Adrenal gland (tissue), 9 donors: ENCODE measurements at regions not wholly inside any gene's neighbourhood (a gene's known extent, or its start where the extent isn't known, plus 50 kb on each side); places are given as distances from the start of the nearest gene placed in this dataset.

Experiments used
- DNase-seq, 7 donors: peaks; one replicate each; pipeline ENCODE4 v3.0.0-alpha.2; 2019 to 2020
- H3K27ac ChIP-seq, 5 donors: fragments of 200-600 bp; sonication (generic) in 4 of 5; 1 replicate in 3 of 5; 2 replicates in 2 of 5; pipeline versions ENCODE4 v1.5.1 to v1.8.0; 2016 to 2020; ENCODE audit warnings: mild to moderate bottlenecking in 1 of 5
- H3K27me3 ChIP-seq: fragments of 200-600 bp; 2 replicates; pipeline ENCODE4 v1.8.0; 2021
- H3K36me3 ChIP-seq, 2 donors: fragments of 200-600 bp; replicated peaks in 1 of 2; 1 replicate in 1 of 2; 2 replicates in 1 of 2; pipeline versions ENCODE4 v1.5.1 to v1.8.0; 2018 to 2022
- H3K4me1 ChIP-seq, 2 donors: fragments of 200-600 bp; replicated peaks in 1 of 2; 1 replicate in 1 of 2; 2 replicates in 1 of 2; pipeline versions ENCODE4 v1.5.1 to v1.8.0; 2018 to 2021
- H3K4me3 ChIP-seq, 4 donors: fragments of 200-600 bp; sonication (generic) in 3 of 4; one replicate each; pipeline ENCODE4 v1.5.1; 2016 to 2018
- H3K9me3 ChIP-seq, 3 donors: fragments of 200-600 bp; sonication (generic) in 1 of 3; replicated peaks in 1 of 3; 1 replicate in 2 of 3; 2 replicates in 1 of 3; pipeline versions ENCODE4 v1.5.1 to v1.8.0; 2016 to 2021
- CTCF ChIP-seq, 6 experiments: fragments of 450-650 bp in 4 of 6; fragments of 200-600 bp in 2 of 6; sonication (generic) in 1 of 6; IDR thresholded peaks; 1 replicate in 5 of 6; 2 replicates in 1 of 6; pipeline versions ENCODE4 v1.5.1 to v1.8.0; 2016 to 2021; ENCODE audit warnings: antibody characterized with exemption in 6 of 6, mild to moderate bottlenecking in 2 of 6, moderate library complexity in 1 of 6
- POLR2A ChIP-seq, 2 donors: fragments of 450-650 bp; IDR thresholded peaks; one replicate each; pipeline ENCODE4 v1.6.1; 2017; ENCODE audit warnings: antibody characterized with exemption in 2 of 2, mild to moderate bottlenecking in 2 of 2, moderate library complexity in 1 of 2
- WGBS, 4 donors: extraction: QIAGEN DNeasy Blood & Tissue Kit in 2 of 4; methylation state at CpG; one replicate each; pipeline versions ENCODE4 v1.1.5 to v1.1.7; 2013 to 2017; 5-methylcytosine and 5-hydroxymethylcytosine counted together
- intact Hi-C, 2 donors: fragments of 100-400 bp; cut with DNase I; formaldehyde crosslinking; loops; one replicate each; pipeline versions ENCODE4 v1.14.1 to v1.15.0; 2022 to 2023
- donor health status: healthy with polysubstance abuse.
- donor health status: Bipolar disorder and iron deficiency.
- donor health status: DM: yes; HTN: yes; CAD: no.
- donor health status: DM: no; HTN: no; CAD: no.
- donor health status: DM: no; HTN: no; CAD: no.

GRCh38 chr2:180516232-180516631 is 464.2 kb upstream of the UBE2E3 start:
- intact Hi-C loops = no loop called here
- TF ChIP-seq CTCF (IDR thresholded peaks at IDR 0.05) (no peak), POLR2A (IDR thresholded peaks at IDR 0.05) (no peak)
- H3K9me3 ChIP-seq = no peaks in the 10 kb centered on the region
- no peak overlapping the region for H3K27ac ChIP-seq
- H3K36me3 ChIP-seq = no peaks in the 10 kb centered on the region
- no peaks in the 10 kb centered on the region for H3K27me3 ChIP-seq
- H3K4me3 ChIP-seq = no peak overlapping the region
- H3K4me1 ChIP-seq = no peaks in the 10 kb centered on the region
- 60 to 78% (median 65%) methylated on average over 2 of the region's 2 CpGs for WGBS, 4 donors
- no peak for DNase-seq

DNA sequence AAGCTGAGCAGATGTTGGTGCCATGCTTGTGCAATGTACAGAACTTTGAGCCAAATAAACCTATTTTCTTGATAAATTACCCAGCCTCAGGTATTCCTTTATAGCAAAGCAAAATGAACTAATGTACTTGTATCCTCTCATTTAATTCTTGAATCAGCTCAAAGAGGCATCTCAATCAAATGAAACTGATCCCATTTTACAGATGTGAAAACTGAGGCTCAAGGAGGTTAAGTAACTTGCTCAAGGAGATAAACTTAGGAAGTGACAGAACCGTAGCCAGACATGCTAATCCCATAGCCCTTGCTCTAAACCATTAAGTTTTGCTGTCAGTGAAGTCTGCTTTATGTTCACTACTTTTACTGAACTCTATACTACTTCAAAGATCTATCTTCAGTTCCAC is 467.0 kb upstream of the UBE2E3 start:
- H3K4me1 ChIP-seq = no peaks in the 10 kb centered on the region

DNA sequence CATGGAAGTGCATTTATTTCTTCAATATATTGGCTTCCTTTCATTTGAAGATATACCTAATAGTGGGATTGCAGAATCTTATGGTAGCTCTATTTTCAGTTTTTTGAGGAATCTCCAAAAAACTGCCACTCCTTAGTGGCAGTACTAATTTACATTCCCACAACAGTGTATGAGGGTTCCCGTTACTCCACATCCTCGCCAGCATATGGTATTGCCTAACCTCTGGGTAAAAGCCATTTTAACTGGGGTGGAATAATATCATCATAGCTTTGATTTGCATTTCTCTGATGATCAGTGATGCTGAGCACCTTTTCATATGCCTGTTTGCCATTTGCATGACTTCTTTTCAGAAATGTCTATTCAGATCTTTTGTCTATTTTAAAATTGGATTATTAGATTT is 471.9 kb upstream of the UBE2E3 start:
- no peak overlapping the region for H3K4me3 ChIP-seq
- H3K27ac ChIP-seq = no peak overlapping the region
- no peak for DNase-seq
- 63 to 94% (median 90%) methylated on average over 2 of the region's 2 CpGs for WGBS, 4 donors
- H3K36me3 ChIP-seq = no peaks in the 10 kb centered on the region
- intact Hi-C loops = no loop called here
- H3K4me1 ChIP-seq = no peaks in the 10 kb centered on the region
- no peak for TF ChIP-seq POLR2A (IDR thresholded peaks at IDR 0.05)
- TF ChIP-seq CTCF (IDR thresholded peaks at IDR 0.05) = no peak
- H3K9me3 ChIP-seq = no peaks in the 10 kb centered on the region
- H3K27me3 ChIP-seq = no peaks in the 10 kb centered on the region

More for the DNA sequence above, 467.0 kb upstream of the UBE2E3 start:
- Histone ChIP-seq H3K27me3 (no peaks in the 10 kb centered on the region), H3K9me3 (no peaks in the 10 kb centered on the region), H3K36me3 (no peaks in the 10 kb centered on the region), H3K4me3 (no peak overlapping the region), H3K27ac (no peak overlapping the region)
- intact Hi-C loops = no loop called here
- WGBS, 4 donors = 41 to 93% (median 55%) methylated on average over 1 of the region's 1 CpG
- no peak for DNase-seq
- TF ChIP-seq CTCF (IDR thresholded peaks at IDR 0.05) (no peak), POLR2A (IDR thresholded peaks at IDR 0.05) (no peak)

DNA sequence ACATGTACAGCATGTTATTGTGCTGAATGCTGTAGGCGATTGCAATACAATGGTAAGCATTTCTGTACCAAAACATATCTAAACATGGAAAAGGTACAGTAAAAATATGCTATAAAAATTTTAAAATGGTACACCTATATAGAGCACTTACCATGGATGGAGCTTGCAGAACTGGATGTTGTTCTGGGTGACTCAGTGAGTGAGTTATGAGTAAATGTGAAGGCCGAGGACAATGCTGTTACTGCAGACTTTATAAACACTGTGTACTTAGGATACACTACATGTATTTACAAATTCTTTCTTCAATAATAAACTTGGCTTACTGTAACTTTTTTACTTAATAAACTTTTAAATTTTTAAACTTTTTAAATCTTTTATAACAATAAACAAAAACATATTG is 473.4 kb upstream of the UBE2E3 start:
- 31 to 65% (median 53%) methylated on average over 2 of the region's 2 CpGs for WGBS, 4 donors
- no peaks in the 10 kb centered on the region for H3K27me3 ChIP-seq
- intact Hi-C loops = no loop called here
- no peaks in the 10 kb centered on the region for H3K36me3 ChIP-seq
- no peaks in the 10 kb centered on the region for H3K9me3 ChIP-seq
- no peaks in the 10 kb centered on the region for H3K4me1 ChIP-seq
- no peak overlapping the region for H3K27ac ChIP-seq
- TF ChIP-seq POLR2A (IDR thresholded peaks at IDR 0.05) (no peak), CTCF (IDR thresholded peaks at IDR 0.05) (no peak)
- no peak overlapping the region for H3K4me3 ChIP-seq
- no peak for DNase-seq
